Endometrial microvascular endothelial cells (primary cell): ENCODE measurements at regions not wholly inside any gene's neighbourhood (a gene's known extent, or its start where the extent isn't known, plus 50 kb on each side); places are given as distances from the start of the nearest gene placed in this dataset.
"Not testable (repeated sequence)": the region's sequence is repeated elsewhere in the genome, so short reads cannot be mapped to it uniquely, and the experiment has no call there.

ENCODE experiments used
- in situ Hi-C: cut with HindIII; loops from 2 replicates; pipeline ENCODE4 v1.10.0; 2017; ENCODE audit warnings: low sequenced_read_pairs, low pct_unique_long_range_greater_than_20kb; ENCODE audit errors: inconsistent ontology term

DNA sequence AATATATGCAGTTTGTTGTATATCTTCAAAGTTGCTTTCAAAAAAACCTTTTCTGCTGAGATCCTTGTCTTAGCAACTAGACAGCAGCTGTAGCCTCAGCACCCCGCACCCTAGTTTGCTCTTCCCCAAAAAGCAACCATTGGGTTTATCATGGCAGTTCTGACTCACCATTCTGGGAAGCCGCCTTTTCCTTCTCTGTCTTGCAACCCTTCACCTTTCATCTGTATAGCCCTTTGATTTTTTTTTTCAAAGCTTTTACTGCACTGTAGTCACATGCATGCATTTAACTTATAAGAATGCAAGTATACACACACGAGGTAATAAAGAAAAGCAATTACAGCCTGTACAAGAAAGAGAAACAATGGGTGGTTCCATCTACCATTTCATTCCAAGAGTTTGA lies 65.1 kb upstream of the THBS1 start:
- in situ Hi-C loops, result no loop called here

DNA sequence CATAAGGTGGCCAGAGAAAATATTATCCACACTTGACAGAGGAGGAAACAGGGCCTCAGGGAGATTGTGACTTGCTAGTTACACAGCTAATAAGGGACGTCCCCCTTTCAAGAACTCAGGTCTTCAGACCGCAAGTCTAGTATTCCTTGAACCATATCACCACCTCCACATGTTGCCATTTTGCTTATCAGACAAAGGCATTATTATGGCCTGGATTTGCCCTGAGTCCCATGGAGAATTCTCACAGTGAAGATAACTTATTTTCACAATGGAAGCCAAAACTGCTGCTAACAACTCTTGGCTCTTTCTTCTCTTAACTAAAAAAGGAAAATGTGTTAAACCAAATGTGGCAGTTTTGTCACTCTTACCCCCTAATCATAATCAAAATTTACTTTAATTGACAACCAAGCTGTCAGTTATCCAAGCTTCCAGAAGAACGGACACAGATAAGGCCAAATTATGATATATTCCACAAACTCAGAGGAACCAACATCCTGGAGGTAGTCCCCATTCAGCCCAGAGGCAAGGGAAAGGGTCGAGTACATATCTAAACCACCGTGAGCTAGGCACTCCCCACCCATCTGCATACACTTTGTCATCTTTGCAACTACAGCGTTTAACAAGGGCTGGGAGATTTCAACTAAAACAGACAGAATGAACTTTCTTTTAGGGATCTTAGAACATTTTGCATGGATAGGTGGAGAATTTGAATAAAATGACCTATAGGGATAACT lies 63.6 kb upstream of the THBS1 start:
- in situ Hi-C loops, result no loop called here

DNA sequence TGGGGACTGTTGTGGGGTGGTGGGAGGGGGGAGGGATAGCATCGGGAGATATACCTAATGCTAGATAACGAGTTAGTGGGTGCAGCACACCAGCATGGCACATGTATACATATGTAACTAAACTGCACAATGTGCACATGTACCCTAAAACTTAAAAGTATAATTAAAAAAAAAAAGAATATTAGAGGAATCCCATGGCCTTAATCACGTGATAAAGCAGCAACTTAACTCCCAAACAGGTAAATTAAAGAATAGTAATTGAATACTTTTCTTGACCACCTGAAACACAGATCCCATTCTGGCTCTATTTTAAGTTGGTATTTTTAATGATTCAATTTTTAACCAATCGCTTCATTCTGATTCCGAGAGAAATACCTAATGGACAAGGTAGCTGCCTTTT lies 56.9 kb upstream of the THBS1 start:
- in situ Hi-C loops, result not testable (repeated sequence)

DNA sequence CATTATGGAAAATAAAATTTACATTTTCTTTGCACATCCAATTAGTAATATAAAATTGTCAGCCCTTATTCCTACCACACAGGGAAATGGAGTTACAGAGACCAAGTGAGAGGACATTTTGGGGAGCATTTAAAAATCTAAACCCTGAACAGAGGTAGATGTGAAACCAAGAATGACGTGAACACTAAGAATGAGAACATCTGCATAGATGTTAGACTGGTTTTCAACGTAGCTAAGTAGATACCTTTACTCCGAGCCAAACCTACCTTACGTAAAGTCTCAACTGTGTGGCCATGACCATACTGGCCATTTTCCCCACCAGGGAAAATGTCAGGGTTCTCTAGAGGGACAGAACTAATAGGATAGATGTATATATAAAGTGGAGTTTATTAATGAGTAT lies 51.4 kb upstream of the THBS1 start:
- in situ Hi-C loops, result no loop called here

DNA sequence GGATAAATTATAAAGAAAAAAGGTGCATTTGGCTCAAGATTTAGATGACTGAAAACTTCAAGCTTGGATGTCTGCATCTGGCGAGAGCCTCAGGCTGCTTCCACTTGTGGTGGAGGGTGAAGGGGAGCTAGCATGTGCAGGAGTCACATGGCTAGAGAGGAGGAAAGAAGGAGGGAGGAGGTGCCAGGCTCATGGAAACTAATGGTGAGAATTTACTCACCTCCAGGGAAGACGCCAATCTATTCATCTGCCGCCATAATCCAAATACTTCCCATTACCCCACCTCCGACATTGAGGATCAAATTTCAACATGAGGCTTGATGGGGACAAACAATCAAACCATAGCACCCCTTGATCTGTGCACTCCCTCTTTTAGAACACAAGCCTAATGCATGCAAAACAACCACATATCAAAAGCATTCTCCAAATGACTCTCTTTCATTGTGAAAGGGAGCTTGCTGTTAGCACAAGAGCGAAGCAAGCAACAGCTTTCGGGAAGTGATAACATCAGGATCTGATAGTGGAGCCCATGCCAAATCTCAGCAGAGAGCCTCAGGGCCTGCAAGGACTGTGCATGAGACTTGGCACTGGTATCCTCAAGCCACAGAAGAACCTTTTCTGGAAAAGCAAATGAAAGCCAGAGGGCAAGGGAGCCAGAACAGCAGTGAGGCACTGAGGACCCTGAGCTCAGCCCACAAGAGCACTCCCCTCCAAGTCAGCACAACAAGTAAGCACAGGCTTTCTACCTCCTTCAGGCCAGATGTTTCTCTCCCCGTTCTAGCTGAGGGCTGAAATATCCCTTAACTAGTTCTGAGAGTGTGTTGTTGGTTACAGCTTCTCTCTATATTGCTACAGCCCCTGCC lies 50.2 kb upstream of the THBS1 start:
- in situ Hi-C loops, result no loop called here
